ENCODE measurements at regions not wholly inside any gene's neighbourhood (a gene's known extent, or its start where the extent isn't known, plus 50 kb on each side); places are given as distances from the start of the nearest gene placed in this dataset.

DNA sequence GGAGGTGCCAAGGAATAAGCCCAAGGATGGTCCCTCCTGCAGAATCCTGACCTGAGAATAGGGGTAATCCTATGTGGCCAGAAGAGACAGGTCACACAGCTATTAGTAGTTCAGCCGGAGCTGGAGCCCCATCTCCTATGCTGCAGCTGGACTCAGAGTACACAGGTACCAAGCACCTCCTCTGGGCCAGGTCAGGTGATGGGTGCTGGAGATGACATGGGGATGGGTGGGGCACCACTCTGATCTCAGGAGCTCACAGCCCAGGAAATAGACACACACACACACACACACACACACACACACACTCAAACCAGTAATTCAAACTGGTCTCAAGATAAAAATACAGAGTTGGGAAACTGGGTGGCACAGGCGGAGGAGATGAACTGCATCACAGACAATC is 54.2 kb upstream of the SSBP3 start:
- in situ Hi-C loops (cut with MboI; ENCODE audit: low pct_unique_long_range_greater_than_20kb, low sequenced_read_pairs, unreplicated experiment) = no loop called here
- no peak for DNase-seq (ENCODE audit: low spot score)
- TF ChIP-seq, protein P1, sequence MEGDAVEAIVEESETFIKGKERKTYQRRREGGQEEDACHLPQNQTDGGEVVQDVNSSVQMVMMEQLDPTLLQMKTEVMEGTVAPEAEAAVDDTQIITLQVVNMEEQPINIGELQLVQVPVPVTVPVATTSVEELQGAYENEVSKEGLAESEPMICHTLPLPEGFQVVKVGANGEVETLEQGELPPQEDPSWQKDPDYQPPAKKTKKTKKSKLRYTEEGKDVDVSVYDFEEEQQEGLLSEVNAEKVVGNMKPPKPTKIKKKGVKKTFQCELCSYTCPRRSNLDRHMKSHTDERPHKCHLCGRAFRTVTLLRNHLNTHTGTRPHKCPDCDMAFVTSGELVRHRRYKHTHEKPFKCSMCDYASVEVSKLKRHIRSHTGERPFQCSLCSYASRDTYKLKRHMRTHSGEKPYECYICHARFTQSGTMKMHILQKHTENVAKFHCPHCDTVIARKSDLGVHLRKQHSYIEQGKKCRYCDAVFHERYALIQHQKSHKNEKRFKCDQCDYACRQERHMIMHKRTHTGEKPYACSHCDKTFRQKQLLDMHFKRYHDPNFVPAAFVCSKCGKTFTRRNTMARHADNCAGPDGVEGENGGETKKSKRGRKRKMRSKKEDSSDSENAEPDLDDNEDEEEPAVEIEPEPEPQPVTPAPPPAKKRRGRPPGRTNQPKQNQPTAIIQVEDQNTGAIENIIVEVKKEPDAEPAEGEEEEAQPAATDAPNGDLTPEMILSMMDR (IDR thresholded peaks at IDR 0.05; ENCODE audit: extremely low read depth, insufficient read depth, missing control alignments) = no peak

DNA sequence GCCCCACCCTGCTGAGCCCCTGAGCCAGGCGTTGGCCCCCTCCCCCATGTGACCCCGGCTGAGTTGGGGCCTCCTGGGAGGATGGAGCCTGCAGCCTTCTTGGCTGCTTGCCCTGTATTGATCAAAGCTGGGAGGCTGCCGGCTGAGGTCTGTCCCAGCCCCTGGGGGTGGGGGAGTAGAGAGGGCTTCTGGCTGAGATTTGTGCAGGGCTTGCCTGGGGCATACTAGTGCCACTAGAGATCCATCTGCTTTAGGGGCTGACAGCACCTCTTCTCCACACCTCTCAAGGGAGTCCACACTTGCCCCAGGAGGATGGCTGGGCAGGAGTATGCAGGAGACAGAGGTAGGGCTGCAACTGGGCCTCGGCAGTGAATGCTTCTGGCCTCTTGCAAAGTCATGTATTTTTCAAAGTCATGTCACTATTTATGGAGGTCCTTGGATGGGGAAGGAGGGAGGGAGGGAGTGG is 53.6 kb upstream of the SSBP3 start:
- TF ChIP-seq, protein P1 (IDR thresholded peaks at IDR 0.05; ENCODE audit: extremely low read depth, insufficient read depth, missing control alignments) = no peak
- in situ Hi-C loops (cut with MboI; ENCODE audit: low pct_unique_long_range_greater_than_20kb, low sequenced_read_pairs, unreplicated experiment) = no loop called here
- no peak for DNase-seq (ENCODE audit: low spot score)

DNA sequence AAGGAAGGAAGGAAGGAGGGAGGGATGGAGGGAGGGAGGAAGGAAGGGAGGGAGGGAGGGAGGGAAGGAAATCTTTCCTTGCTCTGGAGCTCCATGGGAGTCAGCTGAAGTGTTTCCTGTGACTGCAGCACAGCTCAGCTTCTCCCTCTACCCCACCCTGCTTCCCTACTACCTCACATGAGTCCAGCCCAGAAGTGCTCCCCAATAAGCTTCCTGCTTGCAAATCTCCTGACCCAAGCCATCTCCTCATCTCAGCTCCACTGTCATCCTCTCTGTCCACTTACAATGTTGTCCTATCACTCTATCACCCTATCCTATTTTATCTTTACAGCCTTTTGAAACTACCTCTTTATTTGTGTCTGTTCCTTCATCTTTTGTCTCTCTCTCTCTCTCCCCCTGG is 52.9 kb upstream of the SSBP3 start:
- no peak for DNase-seq (ENCODE audit: low spot score)
- TF ChIP-seq, protein P1 (IDR thresholded peaks at IDR 0.05; ENCODE audit: extremely low read depth, insufficient read depth, missing control alignments) = no peak
- in situ Hi-C loops (cut with MboI; ENCODE audit: low pct_unique_long_range_greater_than_20kb, low sequenced_read_pairs, unreplicated experiment) = no loop called here

DNA sequence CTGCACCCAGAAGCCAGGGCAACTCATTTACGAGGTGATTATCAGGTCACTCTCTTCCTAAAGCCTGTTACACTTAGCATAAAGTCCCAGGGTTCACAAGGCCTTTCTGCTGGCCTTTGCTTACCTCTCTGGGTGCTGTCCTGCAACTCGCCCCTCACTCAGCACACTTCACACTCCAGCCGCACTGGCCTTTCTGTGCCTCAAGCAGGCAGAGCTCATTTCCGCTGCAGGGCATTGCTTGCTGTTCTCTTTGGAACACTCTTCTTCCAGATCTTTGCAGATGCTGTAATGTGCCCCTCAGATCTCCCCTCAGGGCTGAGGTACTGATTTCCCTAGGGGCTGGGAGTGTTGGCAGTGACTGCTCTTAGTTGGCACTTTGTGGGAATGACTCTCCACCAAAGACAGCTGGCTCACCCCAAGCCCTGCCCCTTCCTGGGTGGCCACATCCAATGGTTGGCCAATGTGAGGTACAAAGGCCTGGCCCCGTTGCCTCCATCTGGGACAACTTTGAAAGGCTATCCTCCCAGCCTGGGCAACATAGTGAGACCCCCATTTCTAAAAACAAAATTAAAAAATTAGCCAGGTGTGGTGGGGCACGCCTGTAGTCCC is 50.8 kb upstream of the SSBP3 start:
- no peak for DNase-seq (ENCODE audit: low spot score)
- in situ Hi-C loops (cut with MboI; ENCODE audit: low pct_unique_long_range_greater_than_20kb, low sequenced_read_pairs, unreplicated experiment) = no loop called here
- TF ChIP-seq, protein P1 (IDR thresholded peaks at IDR 0.05; ENCODE audit: extremely low read depth, insufficient read depth, missing control alignments) = no peak

- no peak for DNase-seq (ENCODE audit: low spot score)
- TF ChIP-seq, protein P1 (IDR thresholded peaks at IDR 0.05; ENCODE audit: extremely low read depth, insufficient read depth, missing control alignments) = no peak
- in situ Hi-C loops (cut with MboI; ENCODE audit: low pct_unique_long_range_greater_than_20kb, low sequenced_read_pairs, unreplicated experiment) = no loop called here
These were observed 50.2 kb upstream of the SSBP3 start for GRCh38 chr1:54456361-54456760.
